Raji (cell line): ENCODE measurements at regions not wholly inside any gene's neighbourhood (a gene's known extent, or its start where the extent isn't known, plus 50 kb on each side); places are given as distances from the start of the nearest gene placed in this dataset.

Experiments
- POLR2A ChIP-seq: IDR thresholded peaks from 2 replicates; pipeline ENCODE4 v1.6.1; 2011; ENCODE audit warnings: low read depth, low read length, control low read depth; ENCODE audit not compliant: insufficient read depth

- TF ChIP-seq POLR2A, result no peak
These were observed 315.5 kb downstream of the RPS24 start for GRCh38 chr10:78349165-78349516.

- TF ChIP-seq POLR2A, result no peak
These were observed 316.4 kb downstream of the RPS24 start for GRCh38 chr10:78349911-78350663.

GRCh38 chr10:78351283-78351682, 317.6 kb downstream of the RPS24 start:
- TF ChIP-seq POLR2A, result no peak

GRCh38 chr10:78351809-78352208, 318.1 kb downstream of the RPS24 start:
- TF ChIP-seq POLR2A, result no peak

GRCh38 chr10:78353636-78354035, 320.0 kb downstream of the RPS24 start:
- no peak for TF ChIP-seq POLR2A

- TF ChIP-seq POLR2A, result no peak
These were observed 320.4 kb downstream of the RPS24 start for GRCh38 chr10:78354101-78354500.

- no peak for TF ChIP-seq POLR2A
These were observed 322.7 kb downstream of the RPS24 start for GRCh38 chr10:78356291-78356900.

GRCh38 chr10:78357141-78358063, 323.7 kb downstream of the RPS24 start:
- TF ChIP-seq POLR2A, result no peak

- no peak for TF ChIP-seq POLR2A
These were observed 324.7 kb downstream of the RPS24 start for GRCh38 chr10:78358351-78358750.

GRCh38 chr10:78358982-78359381, 325.3 kb downstream of the RPS24 start:
- TF ChIP-seq POLR2A, result no peak

- no peak for TF ChIP-seq POLR2A
These were observed 326.0 kb downstream of the RPS24 start for GRCh38 chr10:78359640-78360091.

GRCh38 chr10:78360284-78360683, 326.6 kb downstream of the RPS24 start:
- no peak for TF ChIP-seq POLR2A

- TF ChIP-seq POLR2A, result no peak
These were observed 327.4 kb downstream of the RPS24 start for GRCh38 chr10:78361031-78361430.

- no peak for TF ChIP-seq POLR2A
These were observed 328.9 kb downstream of the RPS24 start for GRCh38 chr10:78362406-78363022.

GRCh38 chr10:78363190-78363589, 329.5 kb downstream of the RPS24 start:
- no peak for TF ChIP-seq POLR2A
